Activated naive CD8-positive, alpha-beta T cell treated with anti-CD3 and anti-CD28 coated beads, Interleukin-2, amount 10 ng/mL, durations not matched to agents 7 days and 5 days (primary cell): ENCODE measurements at regions not wholly inside any gene's neighbourhood (a gene's known extent, or its start where the extent isn't known, plus 50 kb on each side); places are given as distances from the start of the nearest gene placed in this dataset.

ENCODE experiments used
- ATAC-seq: fragments of 150-1000 bp; cut with Tn5 transposase; one replicate; pipeline ENCODE4 v1.10.0; 2021; ENCODE audit warnings: low read depth, moderate library complexity
- POLR2A ChIA-PET: fragments of 350-600 bp; sonication (Branson Sonifier 250); formaldehyde crosslinking; loops from one replicate; lab custom pipeline; 2021; ENCODE audit warnings: antibody characterized with exemption; lab: Charles Lee
- DNase-seq: peaks from one replicate; pipeline ENCODE4 v3.0.0; 2021
- H3K27ac Mint-ChIP-seq: one replicate; pipeline ENCODE4 v1.8.0; 2022; ENCODE audit warnings: mild to moderate bottlenecking, mixed read lengths
- H3K27me3 Mint-ChIP-seq: one replicate; pipeline ENCODE4 v1.8.0; 2022; ENCODE audit warnings: mild to moderate bottlenecking, moderate library complexity, mixed read lengths
- H3K36me3 Mint-ChIP-seq: one replicate; pipeline ENCODE4 v1.8.0; 2021; ENCODE audit warnings: mild to moderate bottlenecking, mixed read lengths
- H3K4me1 Mint-ChIP-seq: one replicate; pipeline ENCODE4 v1.8.0; 2021; ENCODE audit warnings: mixed read lengths
- H3K4me3 Mint-ChIP-seq: one replicate; pipeline ENCODE4 v1.8.0; 2022; ENCODE audit warnings: mild to moderate bottlenecking, moderate library complexity, mixed read lengths
- H3K9me3 Mint-ChIP-seq: one replicate; pipeline ENCODE4 v1.8.0; 2021; ENCODE audit warnings: mixed read lengths

DNA sequence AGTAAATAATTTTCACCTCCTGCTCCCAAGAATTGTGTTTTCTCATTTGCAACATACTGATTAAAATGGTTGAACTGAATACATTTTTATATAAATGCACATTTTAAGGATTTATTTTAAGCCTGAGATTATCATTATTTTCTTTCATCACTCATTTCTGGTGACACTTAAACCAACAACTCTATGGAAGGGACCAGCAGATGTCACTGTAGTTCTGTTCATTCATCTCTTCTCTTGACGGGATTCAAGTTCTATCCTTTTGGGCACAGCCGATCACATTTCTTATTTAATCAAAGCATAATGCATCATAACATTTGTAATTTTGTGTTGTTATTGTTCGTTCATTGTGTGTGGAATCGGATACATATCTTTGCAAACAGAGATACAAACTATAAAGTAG is 417.9 kb downstream of the HRH4 start:
- Mint-ChIP-seq H3K27ac (no peak overlapping the region), H3K4me3 (no peak overlapping the region), H3K27me3 (no peaks in the 10 kb centered on the region), H3K36me3 (no peaks in the 10 kb centered on the region), H3K9me3 (no peaks in the 10 kb centered on the region), H3K4me1 (no peaks in the 10 kb centered on the region)
- POLR2A ChIA-PET: no interaction called here
- no peak for DNase-seq
- no peak for ATAC-seq

DNA sequence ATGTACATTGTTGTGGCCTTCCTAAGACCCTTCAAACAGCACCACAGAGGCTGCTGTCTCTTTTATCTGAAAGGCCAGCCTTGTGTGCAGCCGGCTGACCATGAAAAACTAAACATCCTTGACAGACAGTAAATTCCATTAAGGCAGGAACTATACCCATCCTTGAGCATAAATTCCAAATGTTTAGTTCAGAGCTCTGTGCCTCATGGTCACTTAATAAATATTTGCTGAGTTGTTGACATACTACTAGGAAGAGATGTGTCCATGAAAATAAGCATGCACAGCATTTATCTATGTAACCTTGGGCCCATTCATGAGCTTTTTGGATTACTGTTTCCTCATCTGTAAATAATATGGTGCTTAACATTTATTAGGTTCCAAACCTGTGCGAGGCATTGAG is 424.8 kb downstream of the HRH4 start:
- no peak for DNase-seq
- Mint-ChIP-seq H3K9me3 (no peaks in the 10 kb centered on the region), H3K36me3 (no peaks in the 10 kb centered on the region), H3K4me3 (no peak overlapping the region), H3K4me1 (no peaks in the 10 kb centered on the region), H3K27ac (no peak overlapping the region), H3K27me3 (peaks cover 3% of the 10 kb centered on the region)
- no peak for ATAC-seq
- POLR2A ChIA-PET: no interaction called here

- H3K27ac Mint-ChIP-seq: no peak overlapping the region
- H3K4me3 Mint-ChIP-seq: no peak overlapping the region
- H3K36me3 Mint-ChIP-seq: no peaks in the 10 kb centered on the region
- H3K4me1 Mint-ChIP-seq: no peaks in the 10 kb centered on the region
- POLR2A ChIA-PET: no interaction called here
- H3K9me3 Mint-ChIP-seq: peaks cover 4% of the 10 kb centered on the region
- ATAC-seq (no peak), DNase-seq (no peak)
- no peaks in the 10 kb centered on the region for H3K27me3 Mint-ChIP-seq
Measured at GRCh38 chr18:24894880-24895279, 434.4 kb downstream of the HRH4 start.

- no peaks in the 10 kb centered on the region for H3K36me3 Mint-ChIP-seq
- H3K27ac Mint-ChIP-seq: no peak overlapping the region
- no peak for DNase-seq
- H3K4me1 Mint-ChIP-seq: no peaks in the 10 kb centered on the region
- no peak overlapping the region for H3K4me3 Mint-ChIP-seq
- POLR2A ChIA-PET: no interaction called here
- no peaks in the 10 kb centered on the region for H3K27me3 Mint-ChIP-seq
- peaks cover 9% of the 10 kb centered on the region for H3K9me3 Mint-ChIP-seq
- ATAC-seq: no peak
Measured at GRCh38 chr18:24897461-24897860, 437.0 kb downstream of the HRH4 start.

- DNase-seq: no peak
- POLR2A ChIA-PET: no interaction called here
- H3K27ac Mint-ChIP-seq: no peak overlapping the region
- peaks cover under 1% of the 10 kb centered on the region for H3K9me3 Mint-ChIP-seq
- H3K4me1 Mint-ChIP-seq: no peaks in the 10 kb centered on the region
- no peaks in the 10 kb centered on the region for H3K36me3 Mint-ChIP-seq
- H3K4me3 Mint-ChIP-seq: no peak overlapping the region
- no peak for ATAC-seq
- H3K27me3 Mint-ChIP-seq: no peaks in the 10 kb centered on the region
Measured at GRCh38 chr18:24910221-24910620, 441.7 kb downstream of the ZNF521 start.

DNA sequence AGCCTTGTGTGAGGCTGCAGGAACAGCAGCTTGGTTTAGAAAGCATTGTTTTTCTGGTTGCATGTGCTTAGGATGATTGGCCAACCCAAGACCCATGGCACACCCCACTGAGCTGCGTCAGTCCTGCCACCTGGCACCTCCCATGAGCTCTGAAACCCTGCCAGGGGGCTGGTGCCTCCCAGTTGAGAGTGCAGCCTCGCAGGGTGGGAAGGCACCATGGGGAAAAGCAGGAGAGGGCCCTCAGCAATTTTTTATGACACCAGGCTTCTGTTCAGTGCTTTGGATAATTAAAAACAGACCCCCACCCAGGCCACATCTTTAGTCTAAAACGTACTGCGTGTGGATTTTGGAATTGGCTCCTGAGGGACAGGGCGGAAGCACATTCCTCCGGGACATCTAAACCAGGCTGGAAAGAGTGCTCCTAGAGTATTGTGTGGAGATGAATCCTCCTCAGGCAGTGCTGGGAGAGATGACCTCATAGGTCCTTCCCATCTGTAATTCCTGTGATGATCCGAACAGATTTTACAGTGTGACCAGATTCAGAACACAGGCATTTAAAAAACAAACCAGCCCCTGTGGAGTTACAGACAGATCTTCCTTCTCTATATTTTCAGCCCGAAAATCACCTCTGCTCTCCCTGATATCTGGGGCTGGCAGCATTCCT is 438.3 kb downstream of the ZNF521 start:
- H3K4me3 Mint-ChIP-seq: no peak overlapping the region
- H3K27me3 Mint-ChIP-seq: no peaks in the 10 kb centered on the region
- no peaks in the 10 kb centered on the region for H3K36me3 Mint-ChIP-seq
- no peaks in the 10 kb centered on the region for H3K9me3 Mint-ChIP-seq
- DNase-seq (no peak), ATAC-seq (no peak)
- POLR2A ChIA-PET: no interaction called here
- no peak overlapping the region for H3K27ac Mint-ChIP-seq
- H3K4me1 Mint-ChIP-seq: no peaks in the 10 kb centered on the region

- Mint-ChIP-seq H3K36me3 (no peaks in the 10 kb centered on the region), H3K4me3 (no peak overlapping the region), H3K27ac (no peak overlapping the region), H3K27me3 (no peaks in the 10 kb centered on the region), H3K9me3 (no peaks in the 10 kb centered on the region), H3K4me1 (no peaks in the 10 kb centered on the region)
- POLR2A ChIA-PET: no interaction called here
- ATAC-seq (no peak), DNase-seq (no peak)
Measured at GRCh38 chr18:24914171-24914525, 437.8 kb downstream of the ZNF521 start.

- no peaks in the 10 kb centered on the region for H3K4me1 Mint-ChIP-seq
- H3K27ac Mint-ChIP-seq: no peak overlapping the region
- DNase-seq (no peak), ATAC-seq (no peak)
- H3K36me3 Mint-ChIP-seq: no peaks in the 10 kb centered on the region
- H3K4me3 Mint-ChIP-seq: no peak overlapping the region
- POLR2A ChIA-PET: no interaction called here
- no peaks in the 10 kb centered on the region for H3K27me3 Mint-ChIP-seq
- no peaks in the 10 kb centered on the region for H3K9me3 Mint-ChIP-seq
Measured at GRCh38 chr18:24914685-24915084, 437.3 kb downstream of the ZNF521 start.

- Mint-ChIP-seq H3K36me3 (no peaks in the 10 kb centered on the region), H3K9me3 (no peaks in the 10 kb centered on the region), H3K4me1 (no peaks in the 10 kb centered on the region), H3K27ac (no peak overlapping the region), H3K27me3 (no peaks in the 10 kb centered on the region), H3K4me3 (no peak overlapping the region)
- no peak for ATAC-seq
- POLR2A ChIA-PET: no interaction called here
- DNase-seq: no peak
Measured at GRCh38 chr18:24915547-24915946, 436.4 kb downstream of the ZNF521 start.

GRCh38 chr18:24917767-24918166 is 434.2 kb downstream of the ZNF521 start:
- no peak overlapping the region for H3K4me3 Mint-ChIP-seq
- no peaks in the 10 kb centered on the region for H3K4me1 Mint-ChIP-seq
- no peaks in the 10 kb centered on the region for H3K36me3 Mint-ChIP-seq
- H3K27ac Mint-ChIP-seq: no peak overlapping the region
- H3K27me3 Mint-ChIP-seq: no peaks in the 10 kb centered on the region
- POLR2A ChIA-PET: no interaction called here
- H3K9me3 Mint-ChIP-seq: no peaks in the 10 kb centered on the region
- ATAC-seq (no peak), DNase-seq (no peak)

GRCh38 chr18:24918257-24918656 is 433.7 kb downstream of the ZNF521 start:
- no peak for DNase-seq
- Mint-ChIP-seq H3K27ac (no peak overlapping the region), H3K9me3 (no peaks in the 10 kb centered on the region), H3K4me3 (no peak overlapping the region), H3K4me1 (no peaks in the 10 kb centered on the region), H3K27me3 (peaks cover under 1% of the 10 kb centered on the region), H3K36me3 (no peaks in the 10 kb centered on the region)
- ATAC-seq: no peak
- POLR2A ChIA-PET: no interaction called here

GRCh38 chr18:24919181-24919797 is 432.7 kb downstream of the ZNF521 start:
- no peak for ATAC-seq
- Mint-ChIP-seq H3K36me3 (no peaks in the 10 kb centered on the region), H3K9me3 (no peaks in the 10 kb centered on the region), H3K27ac (no peak overlapping the region), H3K4me3 (no peak overlapping the region), H3K27me3 (peaks cover 4% of the 10 kb centered on the region), H3K4me1 (no peaks in the 10 kb centered on the region)
- no peak for DNase-seq
- POLR2A ChIA-PET: no interaction called here

DNA sequence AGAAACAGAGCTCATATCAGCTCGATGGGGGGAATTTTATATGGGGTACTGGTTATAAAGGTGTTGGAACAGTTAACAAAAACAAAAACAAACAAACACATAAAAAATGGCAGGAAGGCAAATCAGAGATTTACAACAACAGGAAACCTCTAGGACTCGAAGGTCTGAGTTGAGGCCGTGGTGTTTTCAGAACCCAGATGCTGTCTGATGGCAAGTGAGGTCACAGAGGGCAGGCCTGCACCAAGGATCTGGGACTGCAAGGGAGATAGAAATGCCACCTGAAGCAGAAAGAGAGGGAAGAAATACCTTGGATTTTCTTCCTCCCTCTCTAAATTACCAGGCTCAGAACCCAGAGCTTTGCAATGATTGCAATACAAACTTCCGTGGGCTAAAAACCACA is 429.5 kb downstream of the ZNF521 start:
- Mint-ChIP-seq H3K4me3 (no peak overlapping the region), H3K4me1 (no peaks in the 10 kb centered on the region), H3K36me3 (no peaks in the 10 kb centered on the region), H3K27me3 (peaks cover 4% of the 10 kb centered on the region), H3K9me3 (no peaks in the 10 kb centered on the region), H3K27ac (no peak overlapping the region)
- POLR2A ChIA-PET: no interaction called here
- ATAC-seq: no peak
- no peak for DNase-seq

DNA sequence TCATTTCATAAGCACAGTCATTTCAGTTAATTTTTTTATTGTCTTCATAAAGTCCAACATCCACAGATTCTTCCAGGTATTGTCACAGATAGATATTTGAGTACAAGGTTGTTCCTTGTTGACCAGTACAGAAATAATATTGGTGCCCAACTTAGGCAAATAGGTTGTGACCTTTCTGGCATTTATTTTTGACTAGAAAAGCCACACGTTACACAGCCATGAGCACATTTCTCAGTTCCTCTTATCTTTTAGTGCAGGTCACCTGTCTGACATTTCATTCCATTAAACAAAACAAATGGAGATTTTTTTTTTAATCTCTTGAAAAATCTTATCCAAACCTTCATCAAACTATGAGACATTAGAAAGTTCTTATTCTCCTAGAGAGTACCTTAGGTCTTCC is 428.8 kb downstream of the ZNF521 start:
- Mint-ChIP-seq H3K4me1 (no peaks in the 10 kb centered on the region), H3K36me3 (no peaks in the 10 kb centered on the region), H3K27me3 (peaks cover 4% of the 10 kb centered on the region), H3K4me3 (no peak overlapping the region), H3K9me3 (no peaks in the 10 kb centered on the region), H3K27ac (no peak overlapping the region)
- no peak for ATAC-seq
- no peak for DNase-seq
- POLR2A ChIA-PET: no interaction called here
